HepG2 (cell line): ENCODE measurements at regions not wholly inside any gene's neighbourhood (a gene's known extent, or its start where the extent isn't known, plus 50 kb on each side); places are given as distances from the start of the nearest gene placed in this dataset.

Experiments used
- CBFB ChIP-seq: sonication (generic); formaldehyde crosslinking; IDR thresholded peaks from 2 replicates; pipeline ENCODE4 v1.4.0; 2020; ENCODE audit warnings: missing genetic modification reagents
- EZH2 ChIP-seq: conservative IDR thresholded peaks from 2 replicates; pipeline ENCODE4 v1.6.1; 2012; ENCODE audit warnings: mild to moderate bottlenecking, low read depth, low read length, moderate library complexity
- GZF1 ChIP-seq: sonication (generic); formaldehyde crosslinking; IDR thresholded peaks from 2 replicates; pipeline ENCODE4 v1.5.1; 2020; ENCODE audit warnings: mild to moderate bottlenecking, missing genetic modification reagents
- ZNF512 ChIP-seq: sonication (generic); formaldehyde crosslinking; IDR thresholded peaks from 2 replicates; pipeline ENCODE4 v1.4.0; 2020; ENCODE audit warnings: mild to moderate bottlenecking, missing genetic modification reagents

- no peak for TF ChIP-seq GZF1 (CRISPR knock-in tag)
- no peak for TF ChIP-seq EZH2
- TF ChIP-seq ZNF512 (CRISPR knock-in tag): no peak
- no peak for TF ChIP-seq CBFB (CRISPR knock-in tag)
Measured at GRCh38 chr16:49020436-49020835, 261.2 kb downstream of the CBLN1 start.
